HCT116 (cell line): ENCODE measurements at regions not wholly inside any gene's neighbourhood (a gene's known extent, or its start where the extent isn't known, plus 50 kb on each side); places are given as distances from the start of the nearest gene placed in this dataset.

Source experiments
- CTCF ChIP-seq, 3 experiments: fragments of 200-600 bp in 1 of 3; sonication (generic) in 1 of 3; IDR thresholded peaks in 2 of 3; conservative IDR thresholded peaks in 1 of 3; 2 replicates each; pipeline ENCODE4 v1.5.1; 2012 to 2017; ENCODE audit warnings: low read depth in 2 of 3, low read length in 2 of 3, antibody characterized with exemption in 1 of 3, borderline replicate concordance in 1 of 3, control low read depth in 1 of 3, mild to moderate bottlenecking in 1 of 3, mixed read lengths in 1 of 3, mixed run types in 1 of 3, moderate library complexity in 1 of 3; ENCODE audit not compliant: insufficient read depth in 1 of 3
- EZH2 ChIP-seq: fragments of 200-600 bp; sonication (generic); IDR thresholded peaks from 2 replicates; pipeline ENCODE4 v1.6.1; 2017; ENCODE audit warnings: antibody characterized with exemption, mixed run types
- POLR2A ChIP-seq: IDR thresholded peaks from 2 replicates; pipeline ENCODE4 v1.7.0; 2011; ENCODE audit warnings: borderline replicate concordance; ENCODE audit not compliant: insufficient read depth, insufficient read length; ENCODE audit errors: extremely low read depth

GRCh38 chr6:128742900-128743299 lies 140.0 kb upstream of the LAMA2 start:
- TF ChIP-seq EZH2 (no peak), POLR2A (no peak), CTCF (IDR thresholded peaks at IDR 0.05 in 2 of 3, conservative IDR thresholded peaks at IDR 0.05 in 1 of 3; ENCODE audit: borderline replicate concordance in 1 of 3, insufficient read depth in 1 of 3, low read depth in 2 of 3, low read length in 2 of 3) (no peak)
